Ovary (tissue), 3 donors: ENCODE measurements at regions not wholly inside any gene's neighbourhood (a gene's known extent, or its start where the extent isn't known, plus 50 kb on each side); places are given as distances from the start of the nearest gene placed in this dataset.

ENCODE experiments used
- CTCF ChIP-seq, 3 donors: fragments of 450-650 bp in 2 of 3; fragments of 200-600 bp in 1 of 3; IDR thresholded peaks; one replicate each; pipeline versions ENCODE4 v1.5.1 to v1.8.0; 2016 to 2022; ENCODE audit warnings: antibody characterized with exemption in 3 of 3, mild to moderate bottlenecking in 1 of 3
- POLR2A ChIP-seq: fragments of 450-650 bp; IDR thresholded peaks from one replicate; pipeline ENCODE4 v1.6.1; 2017; ENCODE audit warnings: antibody characterized with exemption, mild to moderate bottlenecking, moderate library complexity
- donor health status: DM: no; HTN: no; CAD: no.

- TF ChIP-seq CTCF (IDR thresholded peaks at IDR 0.05) (no peak), POLR2A (no peak)
These were observed 73.7 kb upstream of the MSTN start for GRCh38 chr2:190136259-190136658.
